SK-N-SH treated with all-trans-retinoic acid at 6 μM for 48 hours (cell line): ENCODE measurements at regions not wholly inside any gene's neighbourhood (a gene's known extent, or its start where the extent isn't known, plus 50 kb on each side); places are given as distances from the start of the nearest gene placed in this dataset.

ENCODE experiments used
- ATAC-seq: fragments of 200-7000 bp; cut with Tn5 transposase; 3 replicates; pipeline ENCODE4 v1.9.1; 2020; ENCODE audit warnings: mild to moderate bottlenecking, moderate library complexity
- BACH2 ChIP-seq: fragments of 250-450 bp; sonication (Bioruptor Pico); IDR thresholded peaks from 2 replicates; pipeline ENCODE4 v1.9.0; 2021; ENCODE audit warnings: mild to moderate bottlenecking, borderline replicate concordance
- CSDC2 ChIP-seq: fragments of 250-450 bp; sonication (Bioruptor Pico); IDR thresholded peaks from 2 replicates; pipeline ENCODE4 v1.5.0; 2020; ENCODE audit warnings: mild to moderate bottlenecking, moderate library complexity
- ESRRG ChIP-seq: fragments of 250-450 bp; sonication (Bioruptor Pico); IDR thresholded peaks from 2 replicates; pipeline ENCODE4 v1.6.1; 2021; ENCODE audit warnings: mild to moderate bottlenecking
- ISL1 ChIP-seq: fragments of 250-450 bp; sonication (Bioruptor Pico); IDR thresholded peaks from 2 replicates; pipeline ENCODE4 v2.1.2; 2022; ENCODE audit warnings: mild to moderate bottlenecking, moderate library complexity
- OSR1 ChIP-seq: fragments of 250-450 bp; sonication (Bioruptor Pico); IDR thresholded peaks from 2 replicates; pipeline ENCODE4 v1.8.0; 2022; ENCODE audit warnings: moderate library complexity, mild to moderate bottlenecking, inconsistent platforms
- PPARA ChIP-seq: fragments of 250-450 bp; sonication (Bioruptor Pico); IDR thresholded peaks from 2 replicates; pipeline ENCODE4 v1.5.0; 2020; ENCODE audit warnings: mild to moderate bottlenecking, borderline replicate concordance
- RARB ChIP-seq: fragments of 250-450 bp; sonication (Bioruptor Pico); IDR thresholded peaks from 2 replicates; pipeline ENCODE4 v1.8.0; 2021; ENCODE audit warnings: mild to moderate bottlenecking, moderate library complexity
- SNAI2 ChIP-seq: fragments of 250-450 bp; sonication (Bioruptor Pico); IDR thresholded peaks from 2 replicates; pipeline ENCODE4 v1.5.0; 2020; ENCODE audit warnings: mild to moderate bottlenecking, moderate library complexity
- TCF4 ChIP-seq: fragments of 250-450 bp; sonication (Bioruptor Pico); IDR thresholded peaks from 2 replicates; pipeline ENCODE4 v1.8.0; 2021; ENCODE audit warnings: mild to moderate bottlenecking, moderate library complexity, borderline replicate concordance
- ZFP3 ChIP-seq: fragments of 250-450 bp; sonication (Bioruptor Pico); IDR thresholded peaks from 2 replicates; pipeline ENCODE4 v1.5.0; 2020; ENCODE audit warnings: mild to moderate bottlenecking, moderate library complexity
- ZFP30 ChIP-seq: fragments of 450-650 bp; formaldehyde crosslinking; IDR thresholded peaks from 2 replicates; pipeline ENCODE4 v1.5.0; 2022; ENCODE audit warnings: mild to moderate bottlenecking, moderate library complexity
- ZNF565 ChIP-seq: fragments of 450-650 bp; formaldehyde crosslinking; conservative IDR thresholded peaks from 2 replicates; pipeline ENCODE4 v1.5.0; 2020; ENCODE audit warnings: low read depth, mild to moderate bottlenecking, moderate library complexity
- ZNF70 ChIP-seq: fragments of 450-650 bp; formaldehyde crosslinking; IDR thresholded peaks from 2 replicates; pipeline ENCODE4 v1.5.0; 2020; ENCODE audit warnings: mild to moderate bottlenecking, moderate library complexity
- ZNF8 ChIP-seq: fragments of 450-650 bp; formaldehyde crosslinking; IDR thresholded peaks from 2 replicates; pipeline ENCODE4 v1.5.0; 2020; ENCODE audit warnings: mild to moderate bottlenecking, moderate library complexity
- TF ChIP-seq, protein P1 (sequence below): fragments of 250-450 bp; sonication (Bioruptor Pico); IDR thresholded peaks from 2 replicates; pipeline ENCODE4 v1.8.0; 2020; ENCODE audit warnings: mild to moderate bottlenecking, moderate library complexity, borderline replicate concordance
- TF ChIP-seq, protein P2 (sequence below): fragments of 250-450 bp; sonication (Bioruptor Pico); IDR thresholded peaks from 2 replicates; pipeline ENCODE4 v1.5.1; 2021; ENCODE audit warnings: mild to moderate bottlenecking, moderate library complexity
- TF ChIP-seq, protein P3 (sequence below): fragments of 250-450 bp; sonication (Bioruptor Pico); IDR thresholded peaks from 2 replicates; pipeline ENCODE4 v1.5.0; 2020; ENCODE audit warnings: mild to moderate bottlenecking, moderate library complexity

DNA sequence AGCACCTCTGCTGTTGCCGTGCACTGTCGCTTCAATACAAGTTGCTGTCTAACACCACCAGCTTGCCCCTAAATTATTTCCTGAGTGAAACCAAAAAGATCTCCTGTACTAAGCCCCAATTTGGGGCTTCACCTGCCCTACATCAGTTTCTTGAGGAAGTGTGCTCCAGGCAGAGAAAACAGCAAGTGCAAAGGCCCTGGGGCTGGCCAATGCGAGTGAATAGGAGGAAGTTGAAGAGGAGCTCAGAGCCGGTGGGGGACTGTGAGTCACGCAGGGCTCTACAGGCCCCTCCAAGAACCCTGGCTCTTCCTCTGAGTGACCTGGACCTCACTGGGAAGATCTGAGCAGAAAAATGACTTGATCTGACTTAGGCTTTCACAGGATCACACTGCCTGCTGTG lies 117.2 kb downstream of the IPO8 start:
- no peak for ATAC-seq

DNA sequence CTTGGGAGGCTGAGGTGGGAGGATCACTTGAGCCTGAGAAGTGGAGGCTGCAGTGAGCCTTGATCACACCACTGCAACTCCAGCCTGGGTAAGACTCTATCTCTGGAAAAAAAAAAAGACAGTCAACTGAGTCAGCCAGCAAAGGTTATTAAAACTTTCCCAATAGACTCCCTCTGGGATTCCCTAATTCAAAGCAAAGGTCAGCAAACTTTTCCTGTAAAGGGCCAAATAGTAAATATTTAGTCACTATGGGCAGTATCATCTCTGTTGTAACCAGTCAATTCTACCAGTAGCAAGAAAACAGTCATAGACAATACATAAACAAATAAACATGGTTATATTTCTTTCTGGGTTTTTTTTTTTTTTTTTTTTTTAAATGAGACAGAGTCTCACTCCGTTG lies 122.5 kb downstream of the IPO8 start:
- ATAC-seq: no peak
- TF ChIP-seq, protein P1, sequence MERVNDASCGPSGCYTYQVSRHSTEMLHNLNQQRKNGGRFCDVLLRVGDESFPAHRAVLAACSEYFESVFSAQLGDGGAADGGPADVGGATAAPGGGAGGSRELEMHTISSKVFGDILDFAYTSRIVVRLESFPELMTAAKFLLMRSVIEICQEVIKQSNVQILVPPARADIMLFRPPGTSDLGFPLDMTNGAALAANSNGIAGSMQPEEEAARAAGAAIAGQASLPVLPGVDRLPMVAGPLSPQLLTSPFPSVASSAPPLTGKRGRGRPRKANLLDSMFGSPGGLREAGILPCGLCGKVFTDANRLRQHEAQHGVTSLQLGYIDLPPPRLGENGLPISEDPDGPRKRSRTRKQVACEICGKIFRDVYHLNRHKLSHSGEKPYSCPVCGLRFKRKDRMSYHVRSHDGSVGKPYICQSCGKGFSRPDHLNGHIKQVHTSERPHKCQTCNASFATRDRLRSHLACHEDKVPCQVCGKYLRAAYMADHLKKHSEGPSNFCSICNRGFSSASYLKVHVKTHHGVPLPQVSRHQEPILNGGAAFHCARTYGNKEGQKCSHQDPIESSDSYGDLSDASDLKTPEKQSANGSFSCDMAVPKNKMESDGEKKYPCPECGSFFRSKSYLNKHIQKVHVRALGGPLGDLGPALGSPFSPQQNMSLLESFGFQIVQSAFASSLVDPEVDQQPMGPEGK (CRISPR knock-in tag): no peak
- TF ChIP-seq PPARA (CRISPR knock-in tag) (no peak), BACH2 (CRISPR knock-in tag) (no peak), ZFP3 (CRISPR knock-in tag) (no peak), CSDC2 (CRISPR knock-in tag) (no peak)
- TF ChIP-seq, protein P2, sequence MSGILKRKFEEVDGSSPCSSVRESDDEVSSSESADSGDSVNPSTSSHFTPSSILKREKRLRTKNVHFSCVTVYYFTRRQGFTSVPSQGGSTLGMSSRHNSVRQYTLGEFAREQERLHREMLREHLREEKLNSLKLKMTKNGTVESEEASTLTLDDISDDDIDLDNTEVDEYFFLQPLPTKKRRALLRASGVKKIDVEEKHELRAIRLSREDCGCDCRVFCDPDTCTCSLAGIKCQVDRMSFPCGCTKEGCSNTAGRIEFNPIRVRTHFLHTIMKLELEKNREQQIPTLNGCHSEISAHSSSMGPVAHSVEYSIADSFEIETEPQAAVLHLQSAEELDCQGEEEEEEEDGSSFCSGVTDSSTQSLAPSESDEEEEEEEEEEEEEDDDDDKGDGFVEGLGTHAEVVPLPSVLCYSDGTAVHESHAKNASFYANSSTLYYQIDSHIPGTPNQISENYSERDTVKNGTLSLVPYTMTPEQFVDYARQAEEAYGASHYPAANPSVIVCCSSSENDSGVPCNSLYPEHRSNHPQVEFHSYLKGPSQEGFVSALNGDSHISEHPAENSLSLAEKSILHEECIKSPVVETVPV (CRISPR knock-in tag): no peak

More for the DNA sequence above, 117.2 kb downstream of the IPO8 start:
- TF ChIP-seq BACH2 (CRISPR knock-in tag) (no peak), ZNF70 (no peak)

DNA sequence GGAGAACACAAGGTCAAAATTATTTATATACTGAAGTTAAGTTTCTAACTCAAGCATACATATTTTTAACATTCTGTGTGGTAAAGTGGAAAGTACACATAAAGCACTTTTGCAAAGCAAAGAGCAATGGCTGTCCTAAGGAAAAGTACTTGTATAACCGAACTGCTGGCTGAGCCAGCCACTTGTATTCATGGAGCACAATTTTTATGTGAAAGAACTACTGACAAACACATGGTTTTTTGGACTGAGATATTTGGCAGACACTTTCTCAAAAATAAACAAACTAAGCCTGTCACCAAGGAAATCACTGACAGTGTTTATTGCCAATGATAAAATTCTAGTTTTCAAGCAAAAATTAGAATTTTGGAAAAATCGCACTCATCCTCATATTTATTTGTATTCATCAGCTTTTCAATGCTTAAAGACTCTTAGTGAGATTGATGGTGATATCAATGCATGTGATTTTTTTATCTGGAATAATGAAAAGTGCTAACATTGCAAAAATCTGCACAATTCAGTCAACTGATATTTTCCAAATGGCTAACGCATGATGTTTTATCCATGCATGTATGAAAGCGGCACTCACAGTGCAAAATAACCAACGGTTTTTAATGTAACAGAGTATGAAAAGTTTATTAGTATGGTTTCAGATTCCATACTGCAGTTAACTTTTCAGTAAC lies 125.3 kb downstream of the IPO8 start:
- ATAC-seq: no peak
- no peak for TF ChIP-seq ZFP3 (CRISPR knock-in tag)
- TF ChIP-seq ZNF565 (CRISPR knock-in tag): no peak
- TF ChIP-seq SNAI2 (CRISPR knock-in tag): no peak
- no peak for TF ChIP-seq PPARA (CRISPR knock-in tag)
- no peak for TF ChIP-seq TCF4 (CRISPR knock-in tag)
- TF ChIP-seq ESRRG (CRISPR knock-in tag): no peak
- TF ChIP-seq, protein P3, sequence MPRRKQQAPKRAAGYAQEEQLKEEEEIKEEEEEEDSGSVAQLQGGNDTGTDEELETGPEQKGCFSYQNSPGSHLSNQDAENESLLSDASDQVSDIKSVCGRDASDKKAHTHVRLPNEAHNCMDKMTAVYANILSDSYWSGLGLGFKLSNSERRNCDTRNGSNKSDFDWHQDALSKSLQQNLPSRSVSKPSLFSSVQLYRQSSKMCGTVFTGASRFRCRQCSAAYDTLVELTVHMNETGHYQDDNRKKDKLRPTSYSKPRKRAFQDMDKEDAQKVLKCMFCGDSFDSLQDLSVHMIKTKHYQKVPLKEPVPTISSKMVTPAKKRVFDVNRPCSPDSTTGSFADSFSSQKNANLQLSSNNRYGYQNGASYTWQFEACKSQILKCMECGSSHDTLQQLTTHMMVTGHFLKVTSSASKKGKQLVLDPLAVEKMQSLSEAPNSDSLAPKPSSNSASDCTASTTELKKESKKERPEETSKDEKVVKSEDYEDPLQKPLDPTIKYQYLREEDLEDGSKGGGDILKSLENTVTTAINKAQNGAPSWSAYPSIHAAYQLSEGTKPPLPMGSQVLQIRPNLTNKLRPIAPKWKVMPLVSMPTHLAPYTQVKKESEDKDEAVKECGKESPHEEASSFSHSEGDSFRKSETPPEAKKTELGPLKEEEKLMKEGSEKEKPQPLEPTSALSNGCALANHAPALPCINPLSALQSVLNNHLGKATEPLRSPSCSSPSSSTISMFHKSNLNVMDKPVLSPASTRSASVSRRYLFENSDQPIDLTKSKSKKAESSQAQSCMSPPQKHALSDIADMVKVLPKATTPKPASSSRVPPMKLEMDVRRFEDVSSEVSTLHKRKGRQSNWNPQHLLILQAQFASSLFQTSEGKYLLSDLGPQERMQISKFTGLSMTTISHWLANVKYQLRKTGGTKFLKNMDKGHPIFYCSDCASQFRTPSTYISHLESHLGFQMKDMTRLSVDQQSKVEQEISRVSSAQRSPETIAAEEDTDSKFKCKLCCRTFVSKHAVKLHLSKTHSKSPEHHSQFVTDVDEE (CRISPR knock-in tag): no peak
- TF ChIP-seq ZNF8 (CRISPR knock-in tag): no peak
- no peak for TF ChIP-seq ISL1 (CRISPR knock-in tag)
- no peak for TF ChIP-seq ZFP30 (CRISPR knock-in tag)

DNA sequence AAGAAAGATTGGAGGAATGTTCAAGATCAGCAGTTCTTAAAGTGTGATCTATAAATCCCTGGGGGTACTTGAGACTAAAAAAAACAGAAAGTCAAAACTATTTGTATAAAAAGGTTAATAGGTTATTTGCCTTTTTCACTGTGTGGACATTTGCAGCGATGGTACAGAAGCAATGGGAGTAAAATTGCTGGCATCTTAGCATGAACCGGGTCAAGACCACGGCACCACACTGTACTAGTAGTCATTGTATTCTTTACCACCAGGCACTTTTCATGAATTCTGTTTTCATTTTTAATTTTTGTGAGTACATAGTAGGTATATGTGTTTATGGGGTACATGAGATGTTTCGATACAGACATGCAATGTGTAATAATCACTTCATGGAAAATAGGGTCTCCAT lies 126.2 kb downstream of the IPO8 start:
- no peak for TF ChIP-seq RARB
- TF ChIP-seq, protein P1 (CRISPR knock-in tag): no peak
- TF ChIP-seq ISL1 (CRISPR knock-in tag): no peak
- TF ChIP-seq ZFP3 (CRISPR knock-in tag): no peak
- no peak for TF ChIP-seq TCF4 (CRISPR knock-in tag)
- no peak for TF ChIP-seq ZNF70
- no peak for TF ChIP-seq PPARA (CRISPR knock-in tag)
- no peak for TF ChIP-seq OSR1 (CRISPR knock-in tag)

DNA sequence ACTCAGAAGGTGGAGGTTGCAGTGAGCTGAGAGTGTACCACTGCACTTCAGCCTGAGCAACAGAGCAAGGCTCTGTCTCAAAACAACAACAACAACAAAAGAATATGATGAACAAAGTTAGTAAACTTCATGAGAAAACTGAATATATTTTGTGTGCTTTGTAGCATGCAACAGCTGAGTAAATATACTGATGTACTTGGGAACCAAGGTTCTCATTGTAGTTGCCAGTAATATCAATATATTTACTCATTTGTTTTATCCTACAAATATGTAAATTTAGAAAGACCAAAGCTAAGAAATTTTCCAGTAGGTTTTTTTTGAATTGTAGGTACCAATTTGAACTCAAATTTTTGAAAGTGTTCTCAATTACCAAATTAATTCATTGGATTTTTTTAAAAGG lies 127.2 kb downstream of the IPO8 start:
- ATAC-seq: no peak
- TF ChIP-seq, protein P3 (CRISPR knock-in tag): no peak
- TF ChIP-seq, protein P1 (CRISPR knock-in tag): no peak
- TF ChIP-seq RARB: no peak
- TF ChIP-seq ZNF70: no peak
- TF ChIP-seq ZFP3 (CRISPR knock-in tag): no peak
- no peak for TF ChIP-seq SNAI2 (CRISPR knock-in tag)
- TF ChIP-seq, all 23 proteins: peak for 0

More for the DNA sequence above, 126.2 kb downstream of the IPO8 start:
- ATAC-seq: no peak
